HL-60 (cell line): ENCODE measurements at regions not wholly inside any gene's neighbourhood (a gene's known extent, or its start where the extent isn't known, plus 50 kb on each side); places are given as distances from the start of the nearest gene placed in this dataset.

ENCODE experiments used
- GABPA ChIP-seq: IDR thresholded peaks from 2 replicates; pipeline ENCODE4 v1.6.1; 2012; ENCODE audit warnings: low read depth
- POLR2AphosphoS5 ChIP-seq: IDR thresholded peaks from 2 replicates; pipeline ENCODE4 v1.6.1; 2012; ENCODE audit warnings: low read depth
- SPI1 ChIP-seq: IDR thresholded peaks from 2 replicates; pipeline ENCODE4 v1.6.1; 2012; ENCODE audit warnings: low read depth, mild to moderate bottlenecking, borderline replicate concordance
- TF ChIP-seq, protein P1 (sequence below): IDR thresholded peaks from one replicate; pipeline ENCODE4 v1.5.1; 2011; ENCODE audit warnings: low read length, control low read depth, inconsistent platforms; ENCODE audit not compliant: insufficient read depth
- TF ChIP-seq, protein P2 (sequence below): IDR thresholded peaks from 2 replicates; pipeline ENCODE4 v1.6.1; 2012; ENCODE audit warnings: low read depth; ENCODE audit not compliant: insufficient replicate concordance

DNA sequence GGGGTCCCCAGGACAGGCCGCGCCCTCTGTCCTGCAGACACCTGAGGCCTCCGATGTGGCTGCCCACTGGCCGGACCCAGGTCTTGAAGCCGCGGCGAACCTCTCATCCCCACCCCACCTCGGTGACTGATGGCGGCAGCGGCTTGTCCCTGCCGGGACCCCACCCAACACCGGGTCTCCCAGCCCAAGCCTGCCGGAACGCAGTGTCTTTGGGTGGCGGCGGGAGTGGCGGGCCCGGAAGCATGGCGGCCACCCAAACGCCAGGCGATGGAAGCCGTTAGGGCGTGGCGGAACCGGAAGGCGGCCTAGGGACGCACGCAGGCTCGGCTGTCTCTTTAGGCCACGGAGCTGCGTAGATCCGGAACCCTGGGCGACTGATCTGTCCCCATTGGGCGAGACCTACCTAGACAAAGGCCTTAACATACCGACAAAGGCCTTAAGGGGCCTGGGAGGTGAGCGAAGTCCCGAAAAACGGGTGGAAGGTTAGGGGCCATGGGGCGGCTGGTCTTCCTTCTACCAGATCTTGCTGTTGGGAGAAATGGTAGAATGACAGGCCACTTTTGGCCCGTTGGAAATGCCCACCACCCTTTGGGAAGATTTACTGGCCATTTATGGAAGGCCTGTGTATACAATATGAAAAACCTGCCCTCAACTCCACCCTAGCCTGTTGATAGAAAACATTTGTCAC, 94.6 kb upstream of the SMC2 start:
- TF ChIP-seq, protein P1, sequence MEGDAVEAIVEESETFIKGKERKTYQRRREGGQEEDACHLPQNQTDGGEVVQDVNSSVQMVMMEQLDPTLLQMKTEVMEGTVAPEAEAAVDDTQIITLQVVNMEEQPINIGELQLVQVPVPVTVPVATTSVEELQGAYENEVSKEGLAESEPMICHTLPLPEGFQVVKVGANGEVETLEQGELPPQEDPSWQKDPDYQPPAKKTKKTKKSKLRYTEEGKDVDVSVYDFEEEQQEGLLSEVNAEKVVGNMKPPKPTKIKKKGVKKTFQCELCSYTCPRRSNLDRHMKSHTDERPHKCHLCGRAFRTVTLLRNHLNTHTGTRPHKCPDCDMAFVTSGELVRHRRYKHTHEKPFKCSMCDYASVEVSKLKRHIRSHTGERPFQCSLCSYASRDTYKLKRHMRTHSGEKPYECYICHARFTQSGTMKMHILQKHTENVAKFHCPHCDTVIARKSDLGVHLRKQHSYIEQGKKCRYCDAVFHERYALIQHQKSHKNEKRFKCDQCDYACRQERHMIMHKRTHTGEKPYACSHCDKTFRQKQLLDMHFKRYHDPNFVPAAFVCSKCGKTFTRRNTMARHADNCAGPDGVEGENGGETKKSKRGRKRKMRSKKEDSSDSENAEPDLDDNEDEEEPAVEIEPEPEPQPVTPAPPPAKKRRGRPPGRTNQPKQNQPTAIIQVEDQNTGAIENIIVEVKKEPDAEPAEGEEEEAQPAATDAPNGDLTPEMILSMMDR = no peak
- TF ChIP-seq GABPA = no peak
- no peak for TF ChIP-seq POLR2AphosphoS5
- TF ChIP-seq, protein P2, sequence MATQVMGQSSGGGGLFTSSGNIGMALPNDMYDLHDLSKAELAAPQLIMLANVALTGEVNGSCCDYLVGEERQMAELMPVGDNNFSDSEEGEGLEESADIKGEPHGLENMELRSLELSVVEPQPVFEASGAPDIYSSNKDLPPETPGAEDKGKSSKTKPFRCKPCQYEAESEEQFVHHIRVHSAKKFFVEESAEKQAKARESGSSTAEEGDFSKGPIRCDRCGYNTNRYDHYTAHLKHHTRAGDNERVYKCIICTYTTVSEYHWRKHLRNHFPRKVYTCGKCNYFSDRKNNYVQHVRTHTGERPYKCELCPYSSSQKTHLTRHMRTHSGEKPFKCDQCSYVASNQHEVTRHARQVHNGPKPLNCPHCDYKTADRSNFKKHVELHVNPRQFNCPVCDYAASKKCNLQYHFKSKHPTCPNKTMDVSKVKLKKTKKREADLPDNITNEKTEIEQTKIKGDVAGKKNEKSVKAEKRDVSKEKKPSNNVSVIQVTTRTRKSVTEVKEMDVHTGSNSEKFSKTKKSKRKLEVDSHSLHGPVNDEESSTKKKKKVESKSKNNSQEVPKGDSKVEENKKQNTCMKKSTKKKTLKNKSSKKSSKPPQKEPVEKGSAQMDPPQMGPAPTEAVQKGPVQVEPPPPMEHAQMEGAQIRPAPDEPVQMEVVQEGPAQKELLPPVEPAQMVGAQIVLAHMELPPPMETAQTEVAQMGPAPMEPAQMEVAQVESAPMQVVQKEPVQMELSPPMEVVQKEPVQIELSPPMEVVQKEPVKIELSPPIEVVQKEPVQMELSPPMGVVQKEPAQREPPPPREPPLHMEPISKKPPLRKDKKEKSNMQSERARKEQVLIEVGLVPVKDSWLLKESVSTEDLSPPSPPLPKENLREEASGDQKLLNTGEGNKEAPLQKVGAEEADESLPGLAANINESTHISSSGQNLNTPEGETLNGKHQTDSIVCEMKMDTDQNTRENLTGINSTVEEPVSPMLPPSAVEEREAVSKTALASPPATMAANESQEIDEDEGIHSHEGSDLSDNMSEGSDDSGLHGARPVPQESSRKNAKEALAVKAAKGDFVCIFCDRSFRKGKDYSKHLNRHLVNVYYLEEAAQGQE = no peak
- TF ChIP-seq SPI1 = no peak
